Occipital lobe (tissue), 1 donor: ENCODE measurements at regions not wholly inside any gene's neighbourhood (a gene's known extent, or its start where the extent isn't known, plus 50 kb on each side); places are given as distances from the start of the nearest gene placed in this dataset.

Experiments
- DNase-seq: peaks from one replicate; lab custom pipeline; 2025; lab: John Stamatoyannopoulos, UW

- DNase-seq: no peak
These were observed 464.9 kb downstream of the TAFA4 start for GRCh38 chr3:68467465-68467864.

GRCh38 chr3:68458581-68458980 lies 473.8 kb downstream of the TAFA4 start:
- DNase-seq: no peak

DNA sequence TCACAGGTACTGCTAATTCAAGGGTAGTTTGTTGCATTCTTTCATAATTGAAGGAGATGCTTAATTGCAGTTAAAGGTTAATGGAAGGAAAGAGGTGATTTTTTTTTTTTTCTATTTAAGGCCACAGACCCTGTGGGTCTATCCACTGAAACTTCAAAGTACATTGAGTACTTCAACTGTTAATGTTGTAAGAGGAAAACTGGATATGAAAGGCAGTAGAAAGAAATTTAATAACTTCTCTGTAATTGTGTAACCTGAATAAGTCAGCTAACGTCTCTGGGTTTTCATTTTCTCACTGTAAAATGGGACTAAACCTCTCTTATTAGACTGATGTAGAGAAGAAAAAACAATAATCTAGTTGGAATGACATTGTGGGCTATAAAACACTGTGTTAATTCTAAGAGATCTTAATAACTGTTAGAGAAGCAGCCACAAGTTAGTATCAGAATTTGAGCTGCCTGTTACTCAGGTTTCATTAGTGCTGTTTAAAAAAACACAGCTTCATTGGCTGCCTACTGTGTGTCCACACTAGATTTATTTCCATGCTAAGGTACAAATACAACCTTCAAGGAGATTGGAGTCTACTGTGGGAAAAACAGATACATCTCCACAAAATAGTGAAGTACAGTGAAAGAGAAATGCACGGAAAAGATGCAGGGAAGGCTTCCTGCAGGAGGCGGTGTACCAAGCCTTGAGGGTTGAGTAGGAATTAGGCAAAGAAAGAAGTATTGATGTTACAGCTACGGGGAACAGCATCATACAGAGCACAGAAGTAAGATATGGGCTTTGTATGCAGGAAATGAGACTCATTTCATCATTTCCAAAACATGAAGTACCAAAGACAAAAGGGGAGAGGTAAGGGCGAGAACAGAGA lies 483.6 kb downstream of the TAFA4 start:
- no peak for DNase-seq

- no peak for DNase-seq
These were observed 484.5 kb downstream of the TAFA4 start for GRCh38 chr3:68447885-68448284.

DNA sequence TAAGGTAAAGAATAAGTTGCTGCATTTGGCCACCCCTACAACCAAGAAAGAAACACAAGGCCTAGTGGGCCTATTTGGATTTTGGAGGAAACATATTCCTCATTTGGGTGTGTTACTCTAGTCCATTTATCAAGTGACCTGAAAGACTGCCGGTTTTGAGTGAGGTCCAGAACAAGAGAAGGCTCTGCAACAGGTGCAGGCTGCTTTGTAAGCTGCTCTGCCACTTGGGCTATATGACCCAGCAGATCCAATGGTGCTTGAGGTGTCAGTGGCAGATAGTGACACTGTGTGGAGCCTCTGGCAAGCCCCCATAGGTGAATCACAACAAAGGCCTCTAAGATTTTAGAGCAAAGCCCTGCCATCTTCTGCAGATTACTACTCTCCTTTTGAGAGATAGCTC lies 491.3 kb downstream of the TAFA4 start:
- DNase-seq: no peak

GRCh38 chr3:68436619-68437401 lies 495.5 kb downstream of the TAFA4 start:
- no peak for DNase-seq

DNA sequence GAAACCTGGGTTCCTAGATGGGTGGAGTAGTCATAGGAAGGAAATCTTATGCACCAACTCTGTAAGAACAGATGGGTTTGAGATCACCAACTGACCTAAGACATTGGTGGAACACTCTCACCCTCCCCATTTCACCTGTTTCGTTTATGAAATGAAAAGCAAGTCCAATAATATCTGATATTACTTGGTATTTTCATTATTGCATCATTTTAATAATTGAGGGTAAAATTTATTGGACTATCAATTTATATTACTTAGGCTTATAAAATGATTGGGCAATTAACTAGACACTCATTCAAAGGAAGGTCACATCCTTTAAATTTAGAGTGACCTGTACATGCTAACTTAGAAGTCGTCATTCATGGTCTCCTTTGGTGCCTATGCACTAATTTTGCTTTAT lies 503.9 kb downstream of the TAFA4 start:
- DNase-seq: no peak

DNA sequence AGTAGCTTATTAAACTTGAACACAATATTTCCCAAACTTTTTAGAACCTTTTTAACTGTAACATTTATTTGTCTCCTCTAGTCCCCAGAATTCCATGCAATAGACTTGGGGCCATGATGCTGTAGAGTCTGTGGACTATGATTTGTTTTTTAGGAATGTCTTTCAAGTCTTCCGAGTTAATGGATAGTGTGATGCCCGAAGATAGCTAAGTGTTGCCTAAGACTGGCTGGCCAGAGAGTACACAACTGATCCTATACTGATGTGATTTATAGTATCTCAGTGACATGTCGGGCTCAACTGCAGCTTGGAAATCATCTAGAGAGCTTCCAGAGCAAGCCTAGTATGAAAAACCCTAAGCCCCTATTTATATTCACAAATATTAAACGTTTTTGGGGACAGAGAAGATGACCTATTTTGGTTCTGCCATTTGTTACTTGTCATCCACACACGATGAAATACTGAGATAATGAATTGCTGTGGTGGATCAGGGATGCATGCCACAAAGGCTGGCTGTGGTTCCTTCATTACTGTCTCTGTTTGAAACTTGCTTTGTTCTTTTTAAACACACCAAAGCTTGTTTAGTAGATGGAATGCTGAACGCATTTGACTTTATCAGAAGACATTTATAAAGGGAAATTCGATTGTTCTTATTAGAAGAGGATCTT lies 507.4 kb downstream of the TAFA4 start:
- no peak for DNase-seq

GRCh38 chr3:68408626-68409025 lies 523.7 kb downstream of the TAFA4 start:
- no peak for DNase-seq

- no peak for DNase-seq
These were observed 528.6 kb downstream of the TAFA4 start for GRCh38 chr3:68403741-68404140.

- no peak for DNase-seq
These were observed 530.0 kb downstream of the TAFA4 start for GRCh38 chr3:68402235-68402918.

DNA sequence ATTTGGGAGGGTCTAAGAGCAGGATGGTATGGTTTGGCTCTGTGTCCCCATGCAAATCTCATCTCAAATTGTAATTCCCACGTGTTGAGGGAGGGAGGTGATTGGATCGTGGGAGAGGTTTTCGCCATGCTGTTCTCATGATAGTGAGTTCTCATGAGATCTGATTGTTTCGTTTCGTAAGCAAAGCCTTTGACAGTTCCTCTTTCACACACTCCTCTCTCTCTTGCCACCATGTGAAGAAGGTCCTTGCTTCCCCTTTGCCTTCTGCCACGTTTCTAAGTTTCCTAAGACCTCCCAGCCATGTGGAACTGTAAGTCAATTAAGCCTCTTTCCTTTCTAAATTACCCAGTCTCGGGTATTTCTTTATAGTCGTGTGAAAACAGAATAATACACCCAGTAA lies 553.7 kb downstream of the TAFA4 start:
- DNase-seq: no peak

DNA sequence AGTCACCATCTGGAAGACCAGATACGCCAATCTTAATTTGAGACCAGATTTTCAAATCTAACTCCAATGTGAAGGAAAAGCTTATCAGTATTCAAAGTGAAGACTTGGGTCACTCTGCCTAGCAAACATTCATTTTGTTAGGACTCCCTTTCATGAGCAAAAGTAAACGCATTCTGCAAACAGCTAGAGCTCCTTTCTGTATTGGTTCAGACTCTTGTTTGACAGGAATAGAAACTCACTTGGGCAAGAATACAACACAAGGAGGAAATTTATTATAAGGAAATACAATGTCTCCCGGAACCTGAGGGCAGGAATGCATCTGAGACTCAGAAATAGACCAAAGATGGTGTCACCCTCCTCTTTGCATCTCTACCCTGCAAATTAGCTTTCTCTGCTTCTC lies 558.6 kb downstream of the TAFA4 start:
- DNase-seq: no peak

GRCh38 chr3:68363796-68364195 lies 568.6 kb downstream of the TAFA4 start:
- DNase-seq: no peak

DNA sequence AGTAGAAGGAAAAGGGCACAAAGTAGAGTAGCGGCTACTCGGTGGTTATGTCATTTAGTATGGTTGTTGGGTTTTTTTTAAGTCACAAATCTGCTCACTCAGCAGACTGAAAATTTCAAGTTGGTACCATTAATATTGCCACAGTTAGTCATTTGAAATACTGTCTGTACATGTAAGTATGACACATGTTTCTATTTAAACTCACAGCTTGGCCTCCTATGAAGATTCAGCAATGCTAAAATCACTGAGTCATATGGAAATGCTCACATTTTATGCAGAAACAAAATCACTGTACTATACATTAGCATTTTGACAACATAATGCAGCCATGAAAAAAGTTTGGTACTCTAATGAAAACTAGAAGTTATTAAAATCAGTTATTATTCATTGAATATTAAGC lies 571.9 kb downstream of the TAFA4 start:
- no peak for DNase-seq

DNA sequence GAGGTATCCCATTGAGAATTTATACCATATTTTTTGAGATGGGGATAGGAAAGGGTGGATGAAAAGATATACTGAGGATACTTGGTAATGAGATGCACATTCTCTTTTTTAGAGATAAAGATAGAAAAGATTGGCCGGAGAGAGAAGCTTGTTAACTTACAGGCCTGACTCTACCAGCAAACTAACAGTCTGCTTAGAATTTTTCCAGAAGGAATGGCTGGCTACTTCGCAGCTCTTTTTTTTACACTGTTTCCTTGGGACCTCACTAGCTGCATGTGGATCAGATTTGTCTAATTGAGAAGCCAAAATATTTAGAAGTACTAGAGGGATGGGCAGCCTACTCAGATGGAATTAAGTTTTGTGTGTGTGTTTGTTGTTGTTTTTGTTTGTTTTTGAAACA lies 586.6 kb downstream of the TAFA4 start:
- no peak for DNase-seq

- DNase-seq: no peak
These were observed 589.9 kb downstream of the TAFA4 start for GRCh38 chr3:68342426-68342825.

DNA sequence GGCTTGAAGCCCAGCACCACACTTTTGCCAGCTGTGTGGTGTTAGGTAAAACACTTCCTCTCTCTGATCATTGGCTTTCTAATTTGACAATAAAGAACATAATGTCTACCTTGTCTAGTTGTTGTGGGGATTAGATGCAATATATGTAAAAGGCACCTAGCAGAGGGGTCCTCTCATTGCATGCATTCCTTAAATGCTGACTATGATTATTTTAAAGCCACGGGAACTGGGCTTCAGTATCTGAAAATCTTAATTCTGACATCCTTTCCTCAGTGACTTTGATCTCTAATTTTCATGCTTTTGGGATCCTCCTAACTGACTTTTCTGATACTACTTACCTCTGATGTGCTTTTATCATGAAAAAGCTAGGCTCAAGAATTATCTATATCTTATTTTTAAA lies 596.3 kb downstream of the TAFA4 start:
- no peak for DNase-seq

DNA sequence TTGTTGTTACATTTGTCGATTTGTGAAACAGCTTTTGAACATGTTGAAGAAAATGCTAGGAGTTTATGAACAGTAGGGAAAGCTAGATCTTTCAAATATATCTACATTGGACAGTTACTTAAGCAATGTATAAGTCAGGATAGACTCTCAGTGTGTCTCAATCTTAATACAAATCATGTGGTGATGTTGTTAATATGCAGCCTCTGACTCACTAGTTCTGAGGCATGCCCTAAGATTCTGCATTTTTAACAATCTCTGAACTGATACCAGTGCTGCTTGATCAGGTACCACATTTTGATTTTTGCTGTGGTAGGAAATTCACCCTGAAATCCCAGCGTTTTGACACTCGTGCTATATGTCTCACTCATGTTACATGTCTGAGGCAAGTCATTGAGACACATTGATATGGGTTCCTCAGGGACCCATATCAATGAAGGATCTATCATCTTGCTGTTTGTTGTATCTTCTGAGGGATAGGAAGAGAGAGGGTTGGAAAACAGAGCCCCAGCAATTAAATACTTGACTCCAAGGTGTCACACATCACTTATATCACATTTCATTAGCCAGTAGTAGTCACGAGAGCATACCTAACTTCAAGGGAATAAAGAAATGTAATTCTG lies 597.9 kb downstream of the TAFA4 start:
- DNase-seq: no peak

DNA sequence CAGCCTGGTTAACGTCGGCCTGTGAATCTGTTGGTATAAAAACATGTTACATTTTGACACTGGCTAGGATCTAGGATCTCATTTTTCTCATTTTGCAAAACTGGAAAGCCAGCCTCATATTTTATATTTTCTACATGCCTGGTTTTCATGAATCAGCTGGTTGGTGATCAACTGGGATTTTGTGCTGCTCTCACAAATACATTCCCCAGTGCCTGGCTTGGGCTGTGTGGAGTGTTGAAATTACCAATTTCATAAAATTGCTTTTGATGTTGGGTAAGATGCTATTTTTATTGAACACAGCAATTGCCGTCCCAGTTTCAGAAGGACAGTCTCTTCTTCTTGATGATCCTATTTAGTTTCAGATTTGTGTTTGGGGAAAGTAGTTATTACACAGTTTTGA lies 604.3 kb downstream of the TAFA4 start:
- DNase-seq: no peak

DNA sequence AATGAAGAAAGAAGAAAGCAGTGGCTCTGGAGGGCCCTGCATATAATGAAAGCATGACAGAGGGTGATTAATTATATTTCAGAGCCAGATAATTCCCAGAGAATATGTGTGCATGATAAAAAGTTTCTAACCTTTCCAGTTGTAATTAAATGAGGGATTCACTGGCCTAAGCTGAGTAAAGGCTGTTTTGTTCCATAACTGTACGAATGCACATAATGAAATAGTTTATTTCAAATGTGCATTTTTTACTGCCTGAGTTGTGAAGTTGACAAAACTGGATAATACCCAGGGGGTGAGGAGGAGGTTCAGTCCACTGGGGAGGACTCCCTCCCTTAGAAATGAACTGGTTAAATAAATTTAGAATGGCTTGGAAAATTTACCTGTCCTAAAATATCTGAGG lies 616.4 kb downstream of the TAFA4 start:
- no peak for DNase-seq
